ENCODE measurements at regions not wholly inside any gene's neighbourhood (a gene's known extent, or its start where the extent isn't known, plus 50 kb on each side); places are given as distances from the start of the nearest gene placed in this dataset.
A peak's percentile ranks its signal among the peaks of the same experiment; 100 is the strongest.

DNA sequence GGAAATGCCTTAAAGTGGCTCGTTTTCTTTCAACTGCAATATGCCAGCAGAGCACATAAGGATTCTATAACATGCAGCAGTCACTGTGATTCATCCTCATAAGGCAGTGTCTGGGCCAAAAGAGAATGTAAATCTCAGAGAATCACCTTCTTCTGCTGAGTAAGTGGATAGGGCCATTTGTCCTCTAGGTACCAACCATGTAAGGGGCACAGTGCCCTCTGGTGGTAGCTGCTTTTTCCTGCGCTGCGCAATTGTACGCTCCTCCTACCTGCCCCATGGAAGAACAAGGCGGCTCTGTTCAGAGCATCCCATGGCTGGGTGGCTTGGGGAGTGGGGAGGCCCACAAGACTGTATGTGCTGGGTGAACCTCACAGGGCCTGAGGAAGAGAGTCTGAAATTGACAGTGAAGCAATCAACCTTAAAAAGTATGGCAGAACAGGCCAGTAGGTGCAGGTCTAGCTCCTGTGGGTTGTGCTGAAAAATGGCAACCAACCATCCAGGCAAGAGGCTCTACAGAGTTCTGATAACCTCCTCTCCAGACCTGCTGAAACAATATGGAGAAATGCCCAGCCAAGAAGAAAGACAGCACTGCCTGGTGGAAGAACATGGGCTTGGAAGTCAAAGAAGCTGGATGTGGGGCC, 78.6 kb upstream of the C10orf90 start:
- TF ChIP-seq CTCF (IDR thresholded peaks at IDR 0.05; ENCODE audit: low read depth, low read length, poor library complexity, severe bottlenecking) = peak; percentile 85
- TF ChIP-seq EZH2phosphoT487 (IDR thresholded peaks at IDR 0.05; ENCODE audit: borderline replicate concordance, low read length) = no peak

Measured in DOHH2 (cell line).